H7 (cell line): ENCODE measurements at regions not wholly inside any gene's neighbourhood (a gene's known extent, or its start where the extent isn't known, plus 50 kb on each side); places are given as distances from the start of the nearest gene placed in this dataset.

Experiments
- DNase-seq: peaks from one replicate; pipeline ENCODE4 v3.0.0; 2012
- H3K27me3 ChIP-seq: 2 replicates; pipeline ENCODE4 v1.6.0; 2011; ENCODE audit warnings: mild to moderate bottlenecking, low read length; ENCODE audit not compliant: control insufficient read depth, insufficient read depth
- H3K36me3 ChIP-seq: replicated peaks from 2 replicates; pipeline ENCODE4 v1.5.1; 2011; ENCODE audit warnings: low read length; ENCODE audit not compliant: control insufficient read depth, insufficient read depth
- H3K4me3 ChIP-seq: 2 replicates; pipeline ENCODE4 v1.5.1; 2011; ENCODE audit warnings: low read depth, mild to moderate bottlenecking, control low read depth, low read length, moderate library complexity; ENCODE audit not compliant: insufficient read depth

GRCh38 chr9:2557693-2558092 is 63.9 kb upstream of the VLDLR start:
- H3K36me3 ChIP-seq: no peaks in the 10 kb centered on the region
- H3K4me3 ChIP-seq: no peak overlapping the region
- no peaks in the 10 kb centered on the region for H3K27me3 ChIP-seq
- DNase-seq: no peak

- DNase-seq: no peak
- no peaks in the 10 kb centered on the region for H3K36me3 ChIP-seq
- H3K4me3 ChIP-seq: no peak overlapping the region
- no peaks in the 10 kb centered on the region for H3K27me3 ChIP-seq
Measured at GRCh38 chr9:2559192-2560152, 62.1 kb upstream of the VLDLR start.

- Histone ChIP-seq H3K4me3 (no peak overlapping the region), H3K36me3 (no peaks in the 10 kb centered on the region), H3K27me3 (no peaks in the 10 kb centered on the region)
- no peak for DNase-seq
Measured at GRCh38 chr9:2560180-2560579, 61.4 kb upstream of the VLDLR start.

- Histone ChIP-seq H3K36me3 (no peaks in the 10 kb centered on the region), H3K4me3 (no peak overlapping the region)
Measured at GRCh38 chr9:2565676-2566340, 55.8 kb upstream of the VLDLR start.

DNA sequence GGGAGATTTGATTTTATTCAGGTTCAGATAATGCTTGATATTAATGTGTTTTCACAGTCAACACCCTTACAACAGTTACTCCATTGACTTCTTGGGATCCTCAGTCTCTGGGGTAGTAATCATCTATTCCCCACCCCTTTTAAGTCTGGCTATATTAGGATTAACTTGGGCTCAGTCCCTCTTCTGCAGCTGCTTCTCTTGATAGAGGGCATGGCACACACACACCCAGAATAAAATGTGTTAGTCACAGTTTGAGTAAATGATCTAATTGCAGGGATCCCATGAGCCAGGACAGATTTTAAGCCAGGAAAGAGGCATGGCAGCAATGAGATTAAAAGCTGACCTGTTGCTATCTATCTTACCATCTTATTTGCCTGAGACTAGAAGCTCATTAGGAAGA is 53.7 kb upstream of the VLDLR start:
- H3K4me3 ChIP-seq: no peak overlapping the region
- no peak for DNase-seq
- H3K27me3 ChIP-seq: no peaks in the 10 kb centered on the region
- H3K36me3 ChIP-seq: no peaks in the 10 kb centered on the region

More at GRCh38 chr9:2565676-2566340, 55.8 kb upstream of the VLDLR start:
- no peaks in the 10 kb centered on the region for H3K27me3 ChIP-seq
- DNase-seq: no peak

DNA sequence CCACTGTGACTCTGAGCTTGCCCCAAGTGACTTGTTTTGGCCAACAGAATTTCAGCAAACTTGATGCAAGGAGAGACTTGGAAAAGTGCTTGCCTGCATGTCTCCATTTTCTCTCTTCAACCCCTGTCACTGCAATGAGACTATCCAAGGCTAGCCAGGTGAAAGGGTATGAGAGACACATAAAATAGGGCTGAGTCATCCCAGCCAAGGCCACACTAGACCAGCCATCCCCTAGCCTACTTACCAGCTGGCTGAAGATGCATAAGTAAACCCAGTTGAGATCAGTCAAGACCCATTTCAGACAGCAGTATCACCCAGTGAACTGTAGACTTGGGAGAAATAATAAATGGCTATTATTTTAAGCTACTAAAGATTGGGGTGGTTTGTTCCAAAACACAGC is 52.9 kb upstream of the VLDLR start:
- Histone ChIP-seq H3K36me3 (no peaks in the 10 kb centered on the region), H3K27me3 (no peaks in the 10 kb centered on the region), H3K4me3 (no peak overlapping the region)
- no peak for DNase-seq

DNA sequence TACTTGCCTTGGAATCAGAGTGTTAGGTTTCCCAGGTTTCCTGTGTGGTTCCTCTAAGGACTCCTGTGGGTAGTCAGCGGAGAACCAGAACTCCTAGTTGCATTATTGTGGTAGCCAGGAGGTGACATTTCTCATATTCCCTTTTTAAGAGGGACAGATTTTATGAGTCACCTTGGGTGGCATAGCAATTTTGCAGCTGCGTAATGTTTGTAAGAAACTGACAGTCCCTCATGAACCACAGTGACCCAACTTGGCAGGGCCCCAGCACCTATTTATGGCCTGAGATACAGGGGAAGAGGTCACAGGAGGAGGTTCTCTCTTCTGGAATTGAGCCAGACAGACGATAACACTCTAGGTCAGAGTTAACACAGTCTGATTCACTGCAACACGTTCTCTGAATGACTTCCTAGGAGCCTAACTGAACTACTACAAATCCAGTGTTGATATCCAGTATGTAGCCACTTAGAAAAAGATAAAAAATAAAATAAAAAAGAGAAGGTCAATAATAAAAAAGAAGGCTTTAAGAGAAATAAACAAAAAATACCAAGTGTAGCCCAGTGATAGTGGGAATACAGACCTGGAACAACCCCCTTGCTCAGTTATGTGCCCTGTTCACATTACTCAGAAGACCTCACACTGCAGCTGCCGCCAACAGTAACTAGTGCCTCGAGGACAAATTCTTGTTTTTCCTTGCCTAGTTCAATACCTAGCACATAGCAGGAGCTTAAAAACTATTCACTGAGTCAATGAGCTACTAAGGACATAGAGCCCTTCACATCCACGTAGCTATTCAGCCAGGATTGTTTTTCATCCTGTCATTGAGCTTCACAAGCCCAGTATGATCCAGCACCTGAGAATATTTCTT is 50.7 kb upstream of the VLDLR start:
- H3K4me3 ChIP-seq: no peak overlapping the region
- H3K27me3 ChIP-seq: no peaks in the 10 kb centered on the region
- no peak for DNase-seq
- H3K36me3 ChIP-seq: no peaks in the 10 kb centered on the region
